Hypothalamus (tissue), 51 donors: ENCODE measurements at regions not wholly inside any gene's neighbourhood (a gene's known extent, or its start where the extent isn't known, plus 50 kb on each side); places are given as distances from the start of the nearest gene placed in this dataset.
"Not testable (repeated sequence)": the region's sequence is repeated elsewhere in the genome, so short reads cannot be mapped to it uniquely, and the experiment has no call there.

Source experiments
- DNase-seq, 51 donors: peaks; one replicate each; lab custom pipeline; 2025; lab: John Stamatoyannopoulos, UW

DNA sequence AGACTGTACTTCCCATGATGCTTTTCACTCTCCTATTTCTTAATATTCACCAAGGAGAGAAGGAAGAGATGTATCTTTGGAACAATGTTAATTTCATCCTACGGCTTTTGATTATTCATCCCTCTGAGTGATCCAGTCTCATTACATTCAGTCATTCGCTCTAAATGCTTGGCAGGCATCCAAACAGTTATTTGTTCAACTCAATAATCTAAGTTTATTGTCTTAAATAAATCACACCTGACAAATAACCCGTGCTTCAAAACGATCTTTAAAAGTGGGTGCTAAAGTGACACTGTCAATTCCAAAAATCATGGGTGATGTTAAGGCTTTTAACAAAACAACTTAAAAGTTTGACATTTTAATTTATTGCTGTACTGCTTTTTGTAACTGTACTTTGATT is 233.1 kb downstream of the RASEF start:
- no peak for DNase-seq

DNA sequence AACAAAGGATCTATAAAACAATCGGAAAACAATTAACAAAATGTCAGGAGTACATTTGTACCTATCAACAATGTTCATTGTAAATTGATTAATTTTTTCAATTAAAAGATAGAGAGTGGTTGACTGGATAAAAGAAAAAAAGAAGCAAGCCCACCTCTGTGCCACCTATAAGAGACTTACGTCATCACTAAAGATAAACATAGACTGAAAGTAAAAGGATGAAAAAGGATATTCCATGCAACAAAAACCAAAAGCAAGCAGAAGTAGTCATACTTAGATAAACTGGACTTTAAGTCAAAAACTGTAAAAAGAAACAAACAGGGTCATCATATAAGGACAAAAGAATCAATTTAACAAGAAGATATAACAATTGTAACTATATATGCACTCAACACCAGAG is 197.4 kb downstream of the RASEF start:
- no peak for DNase-seq

GRCh38 chr9:82880336-82881050 is 182.4 kb downstream of the RASEF start:
- DNase-seq, result no peak

- DNase-seq, result no peak
Observed at GRCh38 chr9:82882138-82882537, 180.8 kb downstream of the RASEF start.

GRCh38 chr9:82882748-82883147 is 180.2 kb downstream of the RASEF start:
- DNase-seq, result no peak

- no peak for DNase-seq
Observed at GRCh38 chr9:82883436-82883835, 179.5 kb downstream of the RASEF start.

GRCh38 chr9:82883974-82884373 is 179.0 kb downstream of the RASEF start:
- not testable (repeated sequence) for DNase-seq

GRCh38 chr9:82890401-82890800 is 172.5 kb downstream of the RASEF start:
- DNase-seq, result no peak

GRCh38 chr9:82890865-82891264 is 172.1 kb downstream of the RASEF start:
- no peak for DNase-seq

DNA sequence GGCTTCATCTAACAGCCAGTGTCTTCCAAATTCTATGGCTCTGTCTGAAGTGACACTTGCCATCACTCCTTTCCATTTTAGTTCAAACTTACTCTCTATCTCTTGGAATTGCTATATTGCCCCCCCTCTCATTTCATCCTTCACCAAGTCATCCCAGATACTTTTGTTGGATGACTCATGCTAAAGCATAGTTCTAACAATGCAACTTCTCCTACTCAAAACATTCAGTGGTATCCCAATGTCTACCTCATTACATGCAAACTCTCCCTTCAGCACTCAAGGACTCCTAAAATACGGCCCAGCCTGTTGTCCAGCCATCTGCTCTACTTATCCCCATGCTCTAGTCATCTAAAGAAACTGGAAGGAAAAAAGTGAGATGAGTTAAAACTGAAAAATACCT is 171.6 kb downstream of the RASEF start:
- DNase-seq, result no peak

GRCh38 chr9:82893549-82893948 is 169.4 kb downstream of the RASEF start:
- no peak for DNase-seq

GRCh38 chr9:82894548-82894947 is 168.4 kb downstream of the RASEF start:
- no peak for DNase-seq

DNA sequence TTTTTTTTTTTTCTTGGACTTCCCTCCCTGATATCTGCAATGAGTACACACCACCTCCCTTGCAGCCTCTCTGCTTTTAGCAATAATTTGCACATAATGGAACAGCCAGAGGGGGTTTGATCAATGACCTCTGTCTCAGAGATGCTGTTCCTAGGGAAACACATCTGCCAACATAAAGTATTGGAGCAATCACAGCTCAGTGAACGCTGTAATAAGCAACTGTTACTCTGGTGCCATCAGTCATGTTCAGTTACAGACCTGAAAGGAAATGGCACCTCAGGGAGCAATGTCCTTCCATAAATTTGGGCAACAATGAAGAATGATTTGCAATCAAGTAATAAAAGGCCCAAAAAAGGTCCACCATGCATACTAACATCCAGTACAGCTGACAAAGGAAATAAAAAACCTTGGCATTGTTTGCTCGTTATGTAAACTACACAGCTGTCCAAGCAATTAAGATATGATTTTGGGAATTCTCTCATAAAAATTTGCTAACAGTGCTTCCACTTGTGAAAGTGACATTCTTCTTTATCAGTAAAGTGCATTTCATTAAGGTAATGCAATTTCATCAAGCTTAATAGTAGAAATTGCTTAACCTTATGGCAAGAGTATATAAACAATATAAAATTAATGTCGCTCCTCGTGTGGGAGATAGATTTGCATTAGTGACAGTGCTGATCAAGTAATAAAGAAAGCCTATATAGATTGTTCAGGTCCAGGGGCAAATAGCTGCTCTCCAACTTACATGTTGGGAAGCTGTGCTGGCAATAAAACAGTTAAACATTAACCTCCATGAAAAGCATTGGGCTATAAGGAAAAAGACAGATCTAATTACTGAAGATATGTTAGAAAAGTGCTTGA is 167.8 kb downstream of the RASEF start:
- DNase-seq, result no peak

DNA sequence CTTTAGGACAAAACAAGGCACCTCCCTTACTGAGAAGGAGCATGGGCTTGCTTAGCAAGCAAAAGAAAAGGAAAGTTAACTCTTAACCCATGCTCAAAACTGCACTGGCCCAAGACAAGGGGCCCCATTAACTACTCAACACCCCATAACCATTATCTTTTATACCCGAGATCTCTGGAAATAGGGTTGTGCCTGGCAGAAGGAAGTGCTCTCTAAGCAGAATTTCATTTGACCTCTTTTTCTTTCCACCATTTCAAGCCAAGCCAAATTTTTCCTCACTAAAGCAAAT is 167.2 kb downstream of the RASEF start:
- no peak for DNase-seq

DNA sequence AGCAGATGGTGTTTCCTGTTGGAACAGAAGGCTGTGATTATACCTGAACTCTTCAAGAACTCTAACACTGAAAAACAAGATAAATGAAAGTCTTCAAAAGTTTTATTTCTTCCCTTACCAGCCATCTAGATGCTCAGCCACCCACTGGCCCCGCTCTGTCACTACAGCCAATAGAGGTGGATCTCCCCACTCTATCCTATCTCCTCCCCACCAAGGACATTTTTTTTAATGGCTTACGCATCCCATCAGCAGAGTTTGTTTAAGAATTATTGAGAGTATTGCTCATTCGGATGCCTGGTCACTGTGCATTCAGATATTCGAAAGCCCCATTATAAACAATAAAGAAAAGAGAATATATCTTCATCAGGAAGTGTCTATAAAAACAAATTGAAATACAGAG is 159.4 kb downstream of the RASEF start:
- DNase-seq, result no peak

- DNase-seq, result no peak
Observed at GRCh38 chr9:82911996-82912395, 150.9 kb downstream of the RASEF start.

DNA sequence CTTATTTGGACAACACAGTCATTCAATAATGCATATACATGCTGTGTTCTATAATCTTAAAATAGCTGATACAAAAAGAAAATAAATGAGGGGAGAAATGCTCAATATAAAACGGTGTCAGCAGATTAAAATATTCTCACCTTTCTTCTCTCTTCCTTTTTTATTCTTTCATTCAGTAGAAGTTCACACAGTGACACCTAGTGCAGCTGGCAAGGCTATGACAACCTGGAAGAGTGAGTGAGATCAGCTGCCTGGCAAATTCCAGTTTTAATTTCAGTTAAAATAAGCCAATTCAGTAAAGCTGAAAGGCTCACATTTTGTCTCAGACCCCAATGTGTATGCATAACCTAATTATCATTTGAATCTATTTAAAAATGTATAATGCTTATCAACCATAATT is 150.3 kb downstream of the RASEF start:
- DNase-seq, result peak in 1 of 51 donors; percentile 8

DNA sequence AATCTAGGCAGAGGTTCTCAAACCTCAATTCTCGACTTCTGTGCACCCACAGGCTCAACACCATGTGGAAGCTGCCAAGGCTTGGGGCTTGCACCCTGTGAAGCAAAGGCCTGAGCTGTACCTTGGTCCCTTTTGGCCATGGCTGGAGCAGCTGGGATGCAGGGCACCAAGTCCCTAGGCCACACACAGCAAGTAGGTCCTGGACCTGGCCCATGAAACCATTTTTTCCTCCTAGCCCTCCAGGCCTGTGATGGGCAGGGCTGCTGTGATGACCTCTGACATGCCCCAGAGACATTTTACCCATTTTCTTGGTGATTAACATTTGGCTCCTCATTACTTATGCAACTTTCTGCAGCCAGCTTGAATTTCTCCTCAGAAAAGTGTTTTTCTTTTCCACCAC is 146.7 kb downstream of the RASEF start:
- DNase-seq, result not testable (repeated sequence)

DNA sequence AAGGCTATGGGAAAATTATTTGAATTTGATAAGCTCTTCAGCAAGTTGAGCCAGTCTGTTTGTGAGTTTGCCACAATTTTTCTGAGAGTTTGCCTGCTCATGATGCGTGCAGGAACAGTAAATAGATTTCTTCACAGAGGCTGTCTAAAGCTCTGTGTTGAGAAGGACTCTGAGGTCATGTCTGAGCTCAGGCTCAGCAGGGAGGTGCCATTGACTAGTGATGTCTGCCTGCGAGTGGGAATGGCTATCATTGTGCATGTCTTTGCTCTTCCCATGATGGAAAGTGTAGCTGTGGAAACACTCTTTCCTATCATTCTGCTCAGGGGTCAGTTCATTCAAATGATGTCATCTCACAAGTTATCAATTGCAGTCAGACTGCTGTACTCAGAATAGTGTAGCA is 142.8 kb downstream of the RASEF start:
- no peak for DNase-seq

DNA sequence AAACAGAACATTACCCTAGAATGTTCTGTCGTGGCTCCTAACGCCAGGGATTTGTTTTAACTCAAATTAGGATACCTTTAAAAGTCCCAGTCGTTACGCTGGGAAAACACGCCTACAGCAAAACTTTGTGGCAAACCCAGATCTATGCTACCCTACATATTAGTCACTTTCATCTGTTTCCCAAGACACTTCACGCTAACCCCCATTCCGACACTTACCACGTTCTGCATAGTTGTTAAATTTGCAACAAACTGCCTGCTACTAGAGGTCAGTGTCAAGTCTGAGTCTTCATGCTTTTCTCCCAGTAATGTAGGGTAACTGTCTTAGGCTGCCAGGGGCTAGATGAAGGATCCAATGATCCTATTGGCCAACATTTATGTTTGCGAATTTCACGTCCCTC is 140.3 kb downstream of the RASEF start:
- DNase-seq, result no peak

DNA sequence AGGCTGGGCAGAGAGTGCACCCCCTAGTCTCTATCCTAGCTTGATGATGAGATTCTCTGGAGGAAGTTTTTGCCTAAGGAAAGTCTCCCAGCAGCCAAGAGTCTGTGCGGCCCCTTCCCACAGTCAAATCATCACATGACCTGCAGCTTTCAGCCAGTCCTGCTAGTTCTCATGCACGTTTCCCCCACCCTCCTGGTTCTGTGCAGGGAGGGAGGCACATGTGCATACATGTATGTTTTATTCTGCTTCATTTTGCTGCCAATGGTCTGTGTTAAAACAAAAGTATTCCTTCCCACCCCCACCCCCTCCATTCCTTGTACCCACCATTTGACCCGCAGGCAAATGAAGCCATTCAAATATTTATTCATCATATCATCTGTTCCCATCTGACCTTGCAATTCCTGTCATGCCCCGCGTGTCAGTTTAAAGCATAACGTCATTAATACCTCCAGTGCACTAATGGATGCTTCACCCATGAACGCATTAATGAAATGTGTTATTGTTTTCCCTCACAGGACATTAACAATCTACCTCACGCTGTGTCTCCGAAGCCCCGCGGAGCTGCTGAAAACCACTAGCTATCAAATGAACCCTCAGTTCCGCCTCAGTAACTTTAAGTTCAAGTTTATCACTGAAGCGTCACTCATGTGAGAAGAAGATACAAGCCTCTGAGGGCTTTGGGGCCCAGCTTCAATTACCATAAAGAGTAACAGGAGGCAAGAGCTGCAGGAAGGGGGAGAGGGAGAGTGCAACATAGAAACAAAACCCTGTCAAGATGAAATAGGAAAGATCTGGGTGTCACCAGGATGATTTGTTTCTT is 139.6 kb downstream of the RASEF start:
- DNase-seq, result no peak
